HG02642 (cell line): ENCODE measurements at regions not wholly inside any gene's neighbourhood (a gene's known extent, or its start where the extent isn't known, plus 50 kb on each side); places are given as distances from the start of the nearest gene placed in this dataset.
"Not testable (repeated sequence)": the region's sequence is repeated elsewhere in the genome, so short reads cannot be mapped to it uniquely, and the experiment has no call there.

Experiments used
- ATAC-seq: cut with Tn5 transposase; IDR thresholded peaks from one replicate; pipeline ENCODE4 v1.9.1; 2021; ENCODE audit warnings: mild to moderate bottlenecking; ENCODE audit not compliant: unreplicated experiment, poor library complexity

DNA sequence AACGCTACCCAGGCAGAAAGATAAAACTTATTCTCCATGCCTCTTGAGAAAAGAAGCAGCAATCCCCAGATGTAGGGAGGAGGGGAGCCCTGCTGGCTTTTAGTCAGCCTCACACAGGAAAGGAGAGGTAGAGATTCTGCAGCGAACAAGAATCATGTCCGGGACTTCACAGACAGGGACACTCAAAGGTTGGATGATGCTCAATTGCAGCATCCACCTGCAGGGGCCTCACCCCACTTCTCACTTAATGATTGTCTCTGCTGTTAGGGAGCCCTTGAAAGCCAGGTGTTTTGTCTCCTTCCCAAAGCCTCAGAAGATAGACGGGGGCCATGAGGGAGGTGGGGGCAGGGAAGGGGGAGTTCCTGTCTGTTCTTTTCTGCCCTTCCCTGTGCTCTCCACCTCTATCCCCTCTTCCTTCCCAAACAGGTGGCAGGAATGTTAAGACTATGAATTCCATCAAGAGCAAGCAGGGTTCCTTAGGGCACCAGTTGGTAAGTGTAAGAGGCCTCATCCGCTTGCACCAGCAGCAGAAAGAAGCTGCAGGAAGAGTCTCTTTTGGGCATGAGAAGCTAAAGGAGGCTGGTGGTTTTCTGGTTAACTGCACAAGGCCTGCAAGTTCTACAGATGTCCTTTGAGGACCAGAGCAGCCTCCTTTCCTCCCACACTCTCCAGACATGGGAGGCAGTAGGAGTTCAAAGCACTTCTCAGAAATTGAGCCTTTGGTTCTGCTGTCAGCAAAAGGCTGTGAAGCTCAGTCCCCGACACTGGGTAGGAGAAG, 154.7 kb upstream of the TNP1 start:
- ATAC-seq = no peak

GRCh38 chr2:217013926-217014325, 154.1 kb upstream of the TNP1 start:
- ATAC-seq = no peak

- ATAC-seq = no peak
Measured at GRCh38 chr2:217011576-217011975, 151.7 kb upstream of the TNP1 start.

- ATAC-seq = no peak
Measured at GRCh38 chr2:217010173-217010572, 150.3 kb upstream of the TNP1 start.

- no peak for ATAC-seq
Measured at GRCh38 chr2:217008794-217009193, 148.9 kb upstream of the TNP1 start.

GRCh38 chr2:217006217-217006616, 146.4 kb upstream of the TNP1 start:
- ATAC-seq = no peak

DNA sequence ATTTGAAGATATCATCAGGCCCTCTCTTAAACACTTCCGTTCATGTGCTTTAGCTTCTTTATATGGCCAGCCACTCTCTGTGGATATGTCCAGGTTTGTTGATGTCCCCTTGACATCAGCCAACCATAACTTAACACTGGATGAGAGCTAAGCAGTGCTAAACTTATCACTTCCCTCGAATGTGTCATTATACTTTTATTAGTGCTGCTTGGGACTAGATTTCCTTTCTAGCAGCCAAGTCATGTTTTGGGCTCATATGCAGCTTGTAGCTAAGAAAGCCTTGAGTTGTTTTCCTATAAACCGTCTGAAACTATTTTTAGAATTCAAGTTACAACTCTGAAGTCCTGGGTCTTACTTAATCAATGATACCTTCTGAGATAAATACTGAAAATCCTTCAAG, 144.8 kb upstream of the TNP1 start:
- no peak for ATAC-seq

DNA sequence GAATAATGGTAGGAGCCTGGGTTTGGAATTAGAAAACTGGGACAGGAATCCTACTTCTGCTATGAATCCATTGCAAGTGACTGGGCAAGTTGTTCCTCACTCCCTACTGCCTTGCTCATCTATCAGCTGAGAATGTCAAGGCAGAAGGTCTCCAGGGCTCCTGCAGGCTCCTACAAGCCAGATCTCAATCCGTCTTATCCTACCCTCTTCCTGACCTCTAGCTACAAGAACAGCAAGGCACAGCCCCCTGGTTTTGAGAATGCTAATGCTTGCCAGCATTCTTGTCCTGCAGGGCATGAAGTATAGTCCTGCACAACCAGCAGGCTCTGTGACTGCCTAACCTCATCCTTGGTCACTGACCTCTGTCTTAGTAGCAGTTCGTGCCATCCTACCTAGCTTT, 141.9 kb upstream of the TNP1 start:
- ATAC-seq = no peak

GRCh38 chr2:217000406-217000805, 140.5 kb upstream of the TNP1 start:
- no peak for ATAC-seq

DNA sequence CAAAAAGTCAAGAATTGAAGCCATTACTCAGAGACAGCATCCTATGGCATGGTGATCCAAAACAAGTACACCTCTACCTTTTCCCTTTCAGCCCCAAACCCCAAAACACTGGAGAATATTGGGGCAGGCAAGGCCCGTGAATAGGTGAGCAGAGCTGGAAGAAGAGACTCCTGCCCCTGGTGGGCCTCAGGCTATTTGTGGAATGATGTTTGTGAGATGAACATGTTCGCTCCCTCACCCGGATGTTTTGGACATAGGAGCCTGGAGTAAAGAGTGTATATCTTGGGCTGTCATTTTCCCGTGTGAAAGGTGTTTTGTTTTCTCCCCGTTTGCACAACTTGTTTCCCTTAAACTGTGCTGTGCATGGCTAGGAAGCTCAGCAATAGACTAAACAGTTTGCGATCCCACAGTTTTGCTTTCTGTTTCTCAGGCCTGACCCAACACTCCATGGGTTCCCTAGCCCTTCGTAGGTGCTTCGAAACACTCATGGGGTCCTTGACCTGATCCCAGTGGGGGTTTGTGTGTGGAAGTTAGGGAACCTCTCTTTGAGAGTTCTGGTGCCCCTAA, 136.5 kb upstream of the TNP1 start:
- no peak for ATAC-seq

DNA sequence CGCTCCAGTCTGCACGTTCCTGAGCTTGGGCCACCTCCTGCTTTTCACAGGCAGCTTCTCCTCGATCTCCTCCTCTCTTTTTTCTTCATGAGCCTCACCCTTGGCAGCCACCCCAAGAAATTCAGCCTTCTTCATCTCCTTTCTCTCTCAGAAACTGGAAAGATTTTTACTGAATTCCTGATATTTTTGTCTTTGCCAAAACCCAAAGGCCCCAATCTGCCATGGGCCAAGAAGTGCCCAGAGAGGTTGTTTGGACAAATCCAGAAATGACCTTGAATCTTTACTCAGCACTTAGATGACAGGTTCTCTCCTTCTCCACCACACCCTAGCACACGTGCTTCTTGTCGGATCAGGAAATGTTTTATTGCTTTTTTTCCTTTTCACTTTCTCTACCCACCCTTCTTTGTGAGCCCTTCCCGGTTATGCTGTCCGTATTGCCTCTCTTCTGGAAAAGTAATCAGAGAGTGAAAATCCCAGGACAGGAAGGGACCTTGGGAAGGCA, 134.5 kb upstream of the TNP1 start:
- no peak for ATAC-seq

DNA sequence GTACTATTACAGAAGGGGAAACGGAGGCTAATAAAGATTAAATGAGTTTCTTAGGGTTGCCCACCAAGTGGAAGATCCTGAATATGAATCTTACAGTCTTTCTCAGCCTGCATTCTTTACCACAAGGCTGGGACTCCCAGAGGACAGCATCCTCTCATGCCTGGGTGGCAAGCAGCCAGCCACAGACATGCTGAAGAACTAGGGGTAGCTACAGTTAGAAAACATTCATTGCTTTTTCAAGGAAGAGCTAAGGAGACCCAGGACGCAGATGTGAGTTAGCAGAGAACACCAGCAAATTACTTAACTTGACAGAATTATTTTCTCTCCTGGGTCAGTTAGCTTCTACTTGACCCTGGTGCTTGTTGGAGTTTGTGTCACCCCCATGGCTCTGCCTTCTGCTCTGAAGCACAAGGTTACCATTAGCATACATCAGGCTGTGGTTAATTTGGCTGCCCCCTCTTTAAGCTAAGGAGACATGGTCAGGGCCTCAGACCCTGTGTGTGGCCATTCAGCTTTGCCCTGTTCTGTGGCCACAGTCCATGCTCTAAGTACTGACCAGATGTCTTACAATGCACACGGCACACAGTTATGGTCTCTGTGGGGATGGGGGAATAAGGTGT, 132.3 kb upstream of the TNP1 start:
- ATAC-seq = no peak

DNA sequence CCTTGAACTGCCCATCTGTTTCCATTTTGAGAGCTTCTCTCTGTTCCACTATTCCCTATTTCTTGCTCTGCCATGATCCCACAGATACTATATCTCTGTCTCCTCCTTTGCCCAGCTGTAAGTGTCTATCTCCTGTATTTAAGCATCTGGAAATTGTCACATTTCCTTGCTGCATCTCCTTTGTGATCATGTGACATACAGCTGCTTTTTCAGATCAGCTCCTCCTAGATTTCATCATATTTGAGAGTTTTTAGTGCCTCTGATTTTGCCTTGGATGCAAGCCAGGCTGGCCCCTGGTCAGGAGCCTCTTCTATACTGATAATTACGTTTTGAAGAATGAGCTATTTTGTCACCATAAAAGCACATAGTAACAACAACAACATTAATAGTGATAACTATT, 131.7 kb upstream of the TNP1 start:
- no peak for ATAC-seq

DNA sequence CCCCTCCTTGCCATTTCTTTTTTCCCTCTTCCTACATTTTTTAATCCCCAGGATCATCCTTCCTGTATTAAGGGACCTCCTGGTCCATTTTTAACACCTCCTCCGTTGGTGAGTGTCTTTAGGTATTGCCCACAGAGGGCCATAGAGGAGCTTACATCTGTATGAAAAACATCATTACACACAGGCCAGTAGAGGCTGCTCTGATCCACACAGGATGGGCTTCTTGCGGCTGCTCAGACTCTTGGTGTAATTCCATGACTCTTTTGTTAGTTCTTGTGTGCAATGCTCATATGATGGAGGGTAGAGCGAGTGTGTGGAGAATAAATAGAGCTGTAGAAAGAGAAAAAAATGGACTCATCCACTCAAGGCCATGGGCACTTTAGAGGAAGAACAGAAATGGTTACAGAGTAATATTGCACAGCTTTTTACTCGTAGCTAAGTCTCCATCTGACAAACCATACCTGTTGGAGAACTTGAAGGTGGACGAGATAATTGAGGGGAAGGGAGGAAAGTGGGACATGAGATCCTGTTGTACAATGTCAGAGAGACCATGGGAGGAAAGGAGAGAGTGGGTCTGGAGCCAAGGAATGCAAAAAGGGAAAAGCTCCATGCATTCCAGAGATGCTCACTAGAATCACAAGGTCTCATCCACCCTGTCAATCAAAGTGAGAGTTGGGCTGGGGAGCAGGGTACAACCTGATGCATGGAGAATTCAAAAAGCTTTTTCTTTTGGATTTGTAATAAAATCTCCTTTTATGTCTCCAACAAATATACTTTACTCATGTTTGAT, 129.7 kb upstream of the TNP1 start:
- no peak for ATAC-seq

GRCh38 chr2:216987252-216987821, 127.5 kb upstream of the TNP1 start:
- ATAC-seq = no peak

DNA sequence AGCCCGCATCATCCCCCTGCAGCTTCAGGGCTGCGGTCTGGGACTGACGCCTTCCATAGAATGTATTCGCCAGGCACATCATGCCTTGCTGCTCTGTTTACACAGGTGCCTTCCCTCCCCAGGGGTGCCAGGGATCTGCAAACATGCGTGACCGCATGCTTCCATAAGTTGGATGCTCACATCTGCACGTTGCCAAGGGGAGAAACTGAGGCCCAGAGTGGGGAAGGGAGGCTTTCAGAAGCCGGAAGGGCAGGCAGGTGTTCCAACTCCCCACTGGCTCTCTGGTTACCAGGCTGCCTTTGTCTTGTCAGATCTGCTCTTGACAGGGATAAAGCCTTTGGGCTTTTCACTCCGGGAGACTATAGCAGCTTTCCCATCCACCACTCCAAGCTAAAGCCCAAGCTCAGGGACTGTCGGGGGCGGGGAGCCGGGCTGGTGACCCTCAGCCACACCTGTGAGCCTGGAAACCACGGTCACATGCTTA, 125.8 kb upstream of the TNP1 start:
- no peak for ATAC-seq

DNA sequence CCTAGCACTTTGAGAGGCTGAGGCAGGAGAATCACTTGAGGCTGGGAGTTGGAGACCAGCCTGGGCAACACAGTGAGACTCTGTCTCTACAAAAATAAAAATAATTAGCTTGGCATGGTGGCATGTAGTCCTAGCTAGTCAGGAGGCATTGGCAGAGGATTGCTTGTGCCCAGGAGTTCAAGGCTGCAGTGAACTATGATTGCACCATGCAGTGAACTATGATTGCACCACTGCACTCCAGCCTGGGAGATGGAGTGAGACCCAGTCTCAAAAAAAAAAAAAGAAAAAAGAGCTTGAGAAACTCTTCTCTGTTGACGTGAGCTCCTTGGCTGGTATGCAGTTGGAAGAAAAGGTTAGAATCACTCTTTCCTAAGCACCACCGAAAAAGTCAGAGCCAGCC, 125.1 kb upstream of the TNP1 start:
- ATAC-seq = no peak

GRCh38 chr2:216981951-216982350, 122.1 kb upstream of the TNP1 start:
- ATAC-seq = not testable (repeated sequence)

DNA sequence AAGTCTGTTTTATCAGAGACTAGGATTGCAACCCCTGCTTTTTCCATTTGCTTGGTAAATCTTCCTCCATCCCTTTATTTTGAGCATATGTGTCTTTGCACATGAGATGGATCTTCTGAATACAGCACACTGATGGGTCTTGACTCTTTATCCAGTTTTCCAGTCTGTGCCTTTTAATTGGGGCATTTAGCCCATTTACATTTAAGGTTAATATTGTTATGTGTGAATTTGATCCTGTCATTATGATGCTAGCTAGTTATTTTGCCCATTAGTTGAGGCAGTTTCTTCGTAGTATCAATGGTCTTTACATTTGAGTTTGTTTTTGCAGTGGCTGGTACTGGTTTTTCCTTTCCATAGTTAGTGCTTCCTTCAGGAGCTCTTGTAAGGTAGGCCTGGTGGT, 120.6 kb upstream of the TNP1 start:
- not testable (repeated sequence) for ATAC-seq
